HepG2 (cell line): ENCODE measurements at regions not wholly inside any gene's neighbourhood (a gene's known extent, or its start where the extent isn't known, plus 50 kb on each side); places are given as distances from the start of the nearest gene placed in this dataset.

Experiments used
- ATAC-seq: fragments of 200-7000 bp; cut with Tn5 transposase; 3 replicates; pipeline ENCODE4 v1.9.1; 2020; ENCODE audit warnings: mild to moderate bottlenecking, moderate library complexity
- BruUV-seq: library from RNA; stranded (reverse); fragments of 400-500 nt; replicated peaks from 2 replicates; lab custom pipeline; 2021; lab: Mats Ljungman, UMichigan
- CTCF ChIA-PET: fragments of 300-600 bp; formaldehyde crosslinking; extraction: SDS; loops from one replicate; lab custom pipeline; 2021; ENCODE audit warnings: low total read pairs, inconsistent platforms, low intra/inter-chr PET ratio; lab: Yijun Ruan, JAX
- POLR2A ChIA-PET: fragments of 350-600 bp; sonication (Branson Sonifier 250); formaldehyde crosslinking; loops from one replicate; lab custom pipeline; 2020; ENCODE audit warnings: antibody characterized with exemption, inconsistent platforms; lab: Yijun Ruan, JAX
- DNase-seq: peaks from one replicate; pipeline ENCODE4 v3.0.0-alpha.2; 2015; ENCODE audit warnings: low spot score
- FAIRE-seq: peaks from 3 replicates; lab custom pipeline; 2011; peaks lifted over from hg19 to GRCh38; lab: Jason Lieb, UNC
- H2AFZ ChIP-seq: one replicate; pipeline ENCODE4 v1.6.1; 2011; ENCODE audit warnings: low read length, inconsistent platforms
- H3K27ac ChIP-seq: fragments of 300-600 bp; 3 replicates; pipeline ENCODE4 v1.8.0; 2011; ENCODE audit warnings: mixed run types, mild to moderate bottlenecking, mixed read lengths, low read length, inconsistent platforms; ENCODE audit not compliant: insufficient read depth; ENCODE audit errors: extremely low read length
- H3K27me3 ChIP-seq, 2 experiments: fragments of 200-600 bp in 1 of 2; 2 replicates in 1 of 2; 3 replicates in 1 of 2; pipeline versions ENCODE4 v1.6.0 to v1.8.0; 2011; ENCODE audit warnings: low read length in 2 of 2, mild to moderate bottlenecking in 2 of 2, moderate library complexity in 2 of 2, inconsistent platforms in 1 of 2; ENCODE audit not compliant: insufficient read depth in 2 of 2, control insufficient read depth in 1 of 2
- H3K36me3 ChIP-seq, 2 experiments: fragments of 200-600 bp in 1 of 2; replicated peaks in 1 of 2; 2 replicates in 1 of 2; 3 replicates in 1 of 2; pipeline versions ENCODE4 v1.5.1 to v1.8.0; 2011; ENCODE audit warnings: low read length in 2 of 2, inconsistent platforms in 1 of 2; ENCODE audit not compliant: insufficient read depth in 2 of 2, control insufficient read depth in 1 of 2
- H3K4me1 ChIP-seq: 2 replicates; pipeline ENCODE4 v1.5.1; 2012; ENCODE audit warnings: low read length, inconsistent platforms; ENCODE audit not compliant: insufficient read depth
- H3K4me2 ChIP-seq: 2 replicates; pipeline ENCODE4 v1.6.0; 2011; ENCODE audit warnings: low read depth, low read length, inconsistent platforms
- H3K4me3 ChIP-seq, 3 experiments: fragments of 200-600 bp in 1 of 3; sonication (generic), shearing (Covaris generic) in 1 of 3; replicated peaks in 1 of 3; 2 replicates each; pipeline ENCODE4 v1.5.1; 2011 to 2016; ENCODE audit warnings: low read length in 3 of 3, inconsistent platforms in 2 of 3, low read depth in 2 of 3, mild to moderate bottlenecking in 2 of 3, control low read depth in 1 of 3, mixed read lengths in 1 of 3; ENCODE audit not compliant: insufficient read depth in 1 of 3
- H3K79me2 ChIP-seq: one replicate; pipeline ENCODE4 v1.6.1; 2011; ENCODE audit warnings: low read length, inconsistent platforms; ENCODE audit not compliant: insufficient read depth
- H3K9ac ChIP-seq: 2 replicates; pipeline ENCODE4 v1.6.0; 2011; ENCODE audit warnings: mild to moderate bottlenecking, low read depth, low read length, inconsistent platforms; ENCODE audit not compliant: insufficient read depth
- H3K9me3 ChIP-seq: 2 replicates; pipeline ENCODE4 v1.5.1; 2012; ENCODE audit warnings: mild to moderate bottlenecking, low read length
- H4K20me1 ChIP-seq: 2 replicates; pipeline ENCODE4 v1.6.0; 2011; ENCODE audit warnings: inconsistent platforms, mild to moderate bottlenecking, low read length, moderate library complexity; ENCODE audit not compliant: insufficient read depth
- ADNP ChIP-seq: sonication (generic); formaldehyde crosslinking; IDR thresholded peaks from 2 replicates; pipeline ENCODE4 v1.4.0; 2020; ENCODE audit warnings: missing genetic modification reagents
- FOXC1 ChIP-seq: sonication (generic); formaldehyde crosslinking; IDR thresholded peaks from 2 replicates; pipeline ENCODE4 v1.8.0; 2022; ENCODE audit warnings: mild to moderate bottlenecking, missing genetic modification reagents, borderline replicate concordance
- HOXA3 ChIP-seq: sonication (generic); formaldehyde crosslinking; IDR thresholded peaks from 2 replicates; pipeline ENCODE4 v1.5.0; 2020; ENCODE audit warnings: missing genetic modification reagents
- HOXA9 ChIP-seq: sonication (generic); formaldehyde crosslinking; IDR thresholded peaks from 2 replicates; pipeline ENCODE4 v1.8.1; 2022; ENCODE audit warnings: missing genetic modification reagents, mild to moderate bottlenecking, moderate library complexity, borderline replicate concordance
- NR2F6 ChIP-seq, 2 experiments: IDR thresholded peaks; 2 replicates each; pipeline ENCODE4 v1.6.1; 2016; ENCODE audit warnings: antibody characterized with exemption in 1 of 2, mild to moderate bottlenecking in 1 of 2
- NRL ChIP-seq: sonication (generic); formaldehyde crosslinking; IDR thresholded peaks from 2 replicates; pipeline ENCODE4 v1.5.0; 2020; ENCODE audit warnings: missing genetic modification reagents, mild to moderate bottlenecking, moderate library complexity, borderline replicate concordance
- SRSF4 ChIP-seq: fragments of 200-400 bp; formaldehyde crosslinking; IDR thresholded peaks from one replicate; pipeline ENCODE4 v1.6.1; 2018; ENCODE audit warnings: mild to moderate bottlenecking, low read depth, low read length, moderate library complexity; ENCODE audit not compliant: poor library complexity, severe bottlenecking
- TEAD3 ChIP-seq: optimal IDR thresholded peaks from 2 replicates; pipeline ENCODE3; 2016; ENCODE audit warnings: borderline replicate concordance
- WGBS: methylation state at CpG from one replicate; pipeline ENCODE4 v1.1.6; 2017; ENCODE audit warnings: low lambda C conversion rate; 5-methylcytosine and 5-hydroxymethylcytosine counted together
- in situ Hi-C: cut with HindIII; loops from 2 replicates; pipeline ENCODE4 v1.10.0; 2017; ENCODE audit warnings: low pct_unique_long_range_greater_than_20kb; ENCODE audit not compliant: extremely low pct_ligation_motif_present
- intact Hi-C: fragments of 100-400 bp; cut with micrococcal nuclease; formaldehyde crosslinking; loops from one replicate; pipeline ENCODE4 v1.10.0; 2022; ENCODE audit not compliant: unreplicated experiment
- TF ChIP-seq, protein P1 (sequence below): sonication (generic); formaldehyde crosslinking; IDR thresholded peaks from 2 replicates; pipeline ENCODE4 v1.5.1; 2020; ENCODE audit warnings: mild to moderate bottlenecking, missing genetic modification reagents, moderate library complexity
- TF ChIP-seq, protein P2 (sequence below): sonication (generic); formaldehyde crosslinking; IDR thresholded peaks from 2 replicates; pipeline ENCODE4 v1.5.0; 2020; ENCODE audit warnings: missing genetic modification reagents
- TF ChIP-seq, protein P3 (sequence below), 2 experiments: fragments of 450-650 bp in 1 of 2; sonication (generic) in 1 of 2; formaldehyde crosslinking; IDR thresholded peaks; 2 replicates each; pipeline versions ENCODE4 v1.5.0 to v1.8.0; 2020 to 2022; ENCODE audit warnings: mild to moderate bottlenecking in 1 of 2, missing genetic modification reagents in 1 of 2
- TF ChIP-seq, protein P4 (sequence below): sonication (generic); formaldehyde crosslinking; IDR thresholded peaks from 2 replicates; pipeline ENCODE4 v1.8.1; 2022; ENCODE audit warnings: low read depth, mild to moderate bottlenecking, missing genetic modification reagents
- TF ChIP-seq, protein P5 (sequence below): fragments of 450-650 bp; IDR thresholded peaks from 2 replicates; pipeline ENCODE4 v1.6.1; 2017

DNA sequence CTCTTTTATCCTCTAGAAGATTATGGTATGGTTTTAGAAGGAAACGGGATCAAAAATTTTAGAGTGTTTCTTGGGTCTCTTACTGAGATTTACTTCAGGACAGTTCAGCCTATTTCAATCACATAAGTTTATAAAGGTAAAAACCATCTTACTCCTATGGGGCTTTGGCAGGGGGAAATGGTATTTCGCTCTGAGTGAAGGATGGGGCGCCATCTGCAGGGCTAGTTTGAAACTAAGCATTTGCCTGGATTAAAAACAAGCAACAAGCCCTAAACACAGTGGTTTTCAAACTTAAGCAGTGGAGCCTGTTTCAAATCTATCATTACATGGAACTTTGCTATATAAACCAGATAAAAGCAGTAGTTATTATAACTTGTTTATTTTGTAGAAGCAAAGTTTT lies 361.5 kb upstream of the FMR1 start (continued):
- no peak for TF ChIP-seq SRSF4
- no peak for TF ChIP-seq TEAD3 (CRISPR knock-in tag)
- TF ChIP-seq, protein P1, sequence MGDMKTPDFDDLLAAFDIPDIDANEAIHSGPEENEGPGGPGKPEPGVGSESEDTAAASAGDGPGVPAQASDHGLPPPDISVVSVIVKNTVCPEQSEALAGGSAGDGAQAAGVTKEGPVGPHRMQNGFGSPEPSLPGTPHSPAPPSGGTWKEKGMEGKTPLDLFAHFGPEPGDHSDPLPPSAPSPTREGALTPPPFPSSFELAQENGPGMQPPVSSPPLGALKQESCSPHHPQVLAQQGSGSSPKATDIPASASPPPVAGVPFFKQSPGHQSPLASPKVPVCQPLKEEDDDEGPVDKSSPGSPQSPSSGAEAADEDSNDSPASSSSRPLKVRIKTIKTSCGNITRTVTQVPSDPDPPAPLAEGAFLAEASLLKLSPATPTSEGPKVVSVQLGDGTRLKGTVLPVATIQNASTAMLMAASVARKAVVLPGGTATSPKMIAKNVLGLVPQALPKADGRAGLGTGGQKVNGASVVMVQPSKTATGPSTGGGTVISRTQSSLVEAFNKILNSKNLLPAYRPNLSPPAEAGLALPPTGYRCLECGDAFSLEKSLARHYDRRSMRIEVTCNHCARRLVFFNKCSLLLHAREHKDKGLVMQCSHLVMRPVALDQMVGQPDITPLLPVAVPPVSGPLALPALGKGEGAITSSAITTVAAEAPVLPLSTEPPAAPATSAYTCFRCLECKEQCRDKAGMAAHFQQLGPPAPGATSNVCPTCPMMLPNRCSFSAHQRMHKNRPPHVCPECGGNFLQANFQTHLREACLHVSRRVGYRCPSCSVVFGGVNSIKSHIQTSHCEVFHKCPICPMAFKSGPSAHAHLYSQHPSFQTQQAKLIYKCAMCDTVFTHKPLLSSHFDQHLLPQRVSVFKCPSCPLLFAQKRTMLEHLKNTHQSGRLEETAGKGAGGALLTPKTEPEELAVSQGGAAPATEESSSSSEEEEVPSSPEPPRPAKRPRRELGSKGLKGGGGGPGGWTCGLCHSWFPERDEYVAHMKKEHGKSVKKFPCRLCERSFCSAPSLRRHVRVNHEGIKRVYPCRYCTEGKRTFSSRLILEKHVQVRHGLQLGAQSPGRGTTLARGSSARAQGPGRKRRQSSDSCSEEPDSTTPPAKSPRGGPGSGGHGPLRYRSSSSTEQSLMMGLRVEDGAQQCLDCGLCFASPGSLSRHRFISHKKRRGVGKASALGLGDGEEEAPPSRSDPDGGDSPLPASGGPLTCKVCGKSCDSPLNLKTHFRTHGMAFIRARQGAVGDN: no peak
- TF ChIP-seq HOXA9 (CRISPR knock-in tag): no peak
- no peak for TF ChIP-seq HOXA3

DNA sequence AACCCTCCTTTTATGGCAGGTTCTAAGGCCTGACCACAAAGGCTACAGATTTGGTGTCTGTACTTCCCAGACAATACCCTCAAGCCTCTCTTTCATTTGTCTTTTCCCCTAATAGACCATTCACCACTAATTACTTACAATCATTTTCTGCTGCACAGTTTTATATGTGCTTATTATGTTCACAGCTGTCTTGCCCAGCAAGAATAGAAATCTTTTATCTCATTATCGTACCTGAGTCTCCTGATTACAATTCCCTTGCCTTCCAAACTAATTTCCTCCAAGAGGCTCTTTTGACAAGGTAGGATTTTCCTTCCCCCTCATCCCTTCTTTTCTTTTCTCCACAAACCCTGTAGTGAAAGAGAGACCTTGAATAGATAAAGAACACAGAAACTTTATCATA lies 352.5 kb upstream of the FMR1 start:
- Histone ChIP-seq H3K4me2 (no peak overlapping the region), H3K27ac (no peak overlapping the region), H3K36me3 (no peaks in the 10 kb centered on the region), H3K4me3 (no peak overlapping the region), H3K79me2 (no peaks in the 10 kb centered on the region), H3K9me3 (no peaks in the 10 kb centered on the region), H3K9ac (no peak overlapping the region), H2AFZ (no peak overlapping the region), H4K20me1 (no peaks in the 10 kb centered on the region), H3K4me1 (no peaks in the 10 kb centered on the region), H3K27me3 (no peaks in the 10 kb centered on the region)
- intact Hi-C loops (no loop called here), in situ Hi-C loops (no loop called here)
- POLR2A ChIA-PET: no interaction called here
- CTCF ChIA-PET: no interaction called here
- WGBS: 0% methylated on average over 1 of the region's 1 CpG
- BruUV-seq: no TSS peak
- DNase-seq: no peak
- no peak for ATAC-seq
- no peak for FAIRE-seq
- TF ChIP-seq FOXC1 (CRISPR knock-in tag) (no peak), NRL (CRISPR knock-in tag) (no peak), ADNP (CRISPR knock-in tag) (no peak), NR2F6 (IDR thresholded peaks at IDR 0.05) (no peak), NR2F6 (CRISPR knock-in tag; IDR thresholded peaks at IDR 0.05) (no peak)
- TF ChIP-seq, protein P2, sequence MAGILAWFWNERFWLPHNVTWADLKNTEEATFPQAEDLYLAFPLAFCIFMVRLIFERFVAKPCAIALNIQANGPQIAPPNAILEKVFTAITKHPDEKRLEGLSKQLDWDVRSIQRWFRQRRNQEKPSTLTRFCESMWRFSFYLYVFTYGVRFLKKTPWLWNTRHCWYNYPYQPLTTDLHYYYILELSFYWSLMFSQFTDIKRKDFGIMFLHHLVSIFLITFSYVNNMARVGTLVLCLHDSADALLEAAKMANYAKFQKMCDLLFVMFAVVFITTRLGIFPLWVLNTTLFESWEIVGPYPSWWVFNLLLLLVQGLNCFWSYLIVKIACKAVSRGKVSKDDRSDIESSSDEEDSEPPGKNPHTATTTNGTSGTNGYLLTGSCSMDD (CRISPR knock-in tag): no peak
- TF ChIP-seq, protein P3, sequence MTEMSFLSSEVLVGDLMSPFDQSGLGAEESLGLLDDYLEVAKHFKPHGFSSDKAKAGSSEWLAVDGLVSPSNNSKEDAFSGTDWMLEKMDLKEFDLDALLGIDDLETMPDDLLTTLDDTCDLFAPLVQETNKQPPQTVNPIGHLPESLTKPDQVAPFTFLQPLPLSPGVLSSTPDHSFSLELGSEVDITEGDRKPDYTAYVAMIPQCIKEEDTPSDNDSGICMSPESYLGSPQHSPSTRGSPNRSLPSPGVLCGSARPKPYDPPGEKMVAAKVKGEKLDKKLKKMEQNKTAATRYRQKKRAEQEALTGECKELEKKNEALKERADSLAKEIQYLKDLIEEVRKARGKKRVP (CRISPR knock-in tag; IDR thresholded peaks at IDR 0.05): no peak
- TF ChIP-seq, protein P4, sequence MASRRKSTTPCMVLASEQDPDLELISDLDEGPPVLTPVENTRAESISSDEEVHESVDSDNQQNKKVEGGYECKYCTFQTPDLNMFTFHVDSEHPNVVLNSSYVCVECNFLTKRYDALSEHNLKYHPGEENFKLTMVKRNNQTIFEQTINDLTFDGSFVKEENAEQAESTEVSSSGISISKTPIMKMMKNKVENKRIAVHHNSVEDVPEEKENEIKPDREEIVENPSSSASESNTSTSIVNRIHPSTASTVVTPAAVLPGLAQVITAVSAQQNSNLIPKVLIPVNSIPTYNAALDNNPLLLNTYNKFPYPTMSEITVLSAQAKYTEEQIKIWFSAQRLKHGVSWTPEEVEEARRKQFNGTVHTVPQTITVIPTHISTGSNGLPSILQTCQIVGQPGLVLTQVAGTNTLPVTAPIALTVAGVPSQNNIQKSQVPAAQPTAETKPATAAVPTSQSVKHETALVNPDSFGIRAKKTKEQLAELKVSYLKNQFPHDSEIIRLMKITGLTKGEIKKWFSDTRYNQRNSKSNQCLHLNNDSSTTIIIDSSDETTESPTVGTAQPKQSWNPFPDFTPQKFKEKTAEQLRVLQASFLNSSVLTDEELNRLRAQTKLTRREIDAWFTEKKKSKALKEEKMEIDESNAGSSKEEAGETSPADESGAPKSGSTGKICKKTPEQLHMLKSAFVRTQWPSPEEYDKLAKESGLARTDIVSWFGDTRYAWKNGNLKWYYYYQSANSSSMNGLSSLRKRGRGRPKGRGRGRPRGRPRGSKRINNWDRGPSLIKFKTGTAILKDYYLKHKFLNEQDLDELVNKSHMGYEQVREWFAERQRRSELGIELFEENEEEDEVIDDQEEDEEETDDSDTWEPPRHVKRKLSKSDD: no peak
- TF ChIP-seq, protein P5, sequence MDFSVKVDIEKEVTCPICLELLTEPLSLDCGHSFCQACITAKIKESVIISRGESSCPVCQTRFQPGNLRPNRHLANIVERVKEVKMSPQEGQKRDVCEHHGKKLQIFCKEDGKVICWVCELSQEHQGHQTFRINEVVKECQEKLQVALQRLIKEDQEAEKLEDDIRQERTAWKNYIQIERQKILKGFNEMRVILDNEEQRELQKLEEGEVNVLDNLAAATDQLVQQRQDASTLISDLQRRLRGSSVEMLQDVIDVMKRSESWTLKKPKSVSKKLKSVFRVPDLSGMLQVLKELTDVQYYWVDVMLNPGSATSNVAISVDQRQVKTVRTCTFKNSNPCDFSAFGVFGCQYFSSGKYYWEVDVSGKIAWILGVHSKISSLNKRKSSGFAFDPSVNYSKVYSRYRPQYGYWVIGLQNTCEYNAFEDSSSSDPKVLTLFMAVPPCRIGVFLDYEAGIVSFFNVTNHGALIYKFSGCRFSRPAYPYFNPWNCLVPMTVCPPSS: no peak
